ENCODE measurements at regions not wholly inside any gene's neighbourhood (a gene's known extent, or its start where the extent isn't known, plus 50 kb on each side); places are given as distances from the start of the nearest gene placed in this dataset.
A peak's percentile ranks its signal among the peaks of the same experiment; 100 is the strongest.
"Not testable (repeated sequence)": the region's sequence is repeated elsewhere in the genome, so short reads cannot be mapped to it uniquely, and the experiment has no call there.

DNA sequence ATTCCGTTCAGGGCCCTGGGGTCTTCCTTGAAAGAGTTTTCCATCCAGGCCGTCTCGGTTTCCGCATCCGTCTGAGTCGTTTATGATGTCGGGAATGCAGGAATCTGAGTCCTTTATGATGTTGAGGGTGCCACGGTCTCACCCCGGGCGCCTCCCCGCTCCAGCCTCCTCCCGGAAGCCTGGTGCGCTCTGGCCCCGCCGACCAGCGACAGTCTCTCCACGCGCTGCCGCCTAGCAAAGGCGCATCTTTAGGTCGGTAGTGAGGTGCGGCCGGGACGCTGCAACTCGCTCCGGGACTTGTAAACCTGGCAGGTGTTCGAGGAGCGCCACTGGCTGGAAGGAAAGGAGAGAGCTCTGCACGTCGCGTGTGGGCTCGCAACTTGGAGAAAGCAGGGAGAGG lies 132.6 kb downstream of the FAM72C start:
- DNase-seq (ENCODE audit: low spot score), result not testable (repeated sequence)

DNA sequence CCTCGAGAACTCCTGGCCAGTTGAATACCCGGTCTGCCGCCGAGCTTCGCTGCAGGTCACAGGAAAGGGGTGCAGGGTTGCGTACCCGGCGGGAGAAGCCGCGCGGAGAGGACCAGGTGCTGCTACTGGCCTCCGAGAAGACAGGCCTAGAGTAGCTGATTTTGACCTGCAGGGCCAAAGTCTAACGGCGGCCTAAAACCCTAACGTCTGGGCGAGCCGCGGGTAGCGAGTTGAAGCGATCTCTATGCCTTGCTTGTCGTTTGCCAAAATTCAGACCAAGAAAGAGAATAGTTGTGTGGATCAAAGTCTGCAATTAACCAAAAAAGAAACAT lies 133.2 kb downstream of the FAM72C start:
- not testable (repeated sequence) for DNase-seq (ENCODE audit: low spot score)

DNA sequence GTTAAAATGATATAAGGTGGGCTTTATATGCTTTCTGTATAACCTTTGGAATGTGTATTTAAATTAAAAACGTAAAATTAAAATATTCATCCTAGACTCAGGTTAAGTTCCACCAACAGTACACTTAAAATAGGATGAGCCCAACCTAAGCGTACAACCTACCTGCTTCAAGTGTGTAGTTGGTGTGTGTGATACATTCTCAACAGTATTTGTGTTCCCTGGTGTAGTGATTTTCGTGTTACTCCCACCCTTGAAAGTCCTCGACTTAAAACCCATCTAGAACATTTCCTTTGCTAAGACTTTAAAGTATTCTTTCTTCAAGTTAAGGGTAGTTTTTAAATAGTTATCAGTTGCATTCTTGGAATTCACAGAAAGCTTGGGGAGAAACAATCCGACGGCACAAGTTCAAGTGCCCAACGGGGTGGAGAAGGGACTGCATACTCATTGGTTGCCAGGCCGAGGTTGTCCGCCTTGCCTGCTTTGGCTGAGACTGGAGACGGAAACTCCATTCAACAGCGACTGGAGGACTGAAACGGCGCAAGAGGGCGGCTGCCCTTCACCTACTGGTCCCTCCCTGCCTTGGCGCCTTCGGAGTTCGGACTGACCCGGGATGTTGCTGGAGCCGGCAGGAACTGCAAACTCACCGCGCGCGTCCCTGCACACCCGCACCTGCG lies 133.7 kb downstream of the FAM72C start:
- not testable (repeated sequence) for DNase-seq (ENCODE audit: low spot score)

DNA sequence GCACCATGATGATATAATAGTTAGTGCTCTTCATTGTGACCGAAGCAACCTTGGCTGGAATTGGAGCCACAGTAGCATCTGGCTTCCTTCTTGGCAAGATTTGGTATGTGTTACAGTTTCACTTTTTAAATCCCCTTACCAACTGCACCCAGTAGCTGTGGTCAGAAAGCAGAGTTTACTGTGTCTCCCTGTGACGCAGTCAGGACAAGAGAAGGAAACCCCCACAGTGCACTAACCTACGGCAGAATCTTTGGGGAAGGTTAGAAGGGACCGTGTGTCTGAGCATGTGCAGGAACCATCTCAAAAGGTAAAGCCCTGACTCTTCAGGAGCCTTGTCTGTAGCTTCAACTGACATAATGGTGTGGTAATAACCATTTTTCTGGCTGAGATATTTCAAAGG lies 138.4 kb downstream of the FAM72C start:
- DNase-seq (ENCODE audit: low spot score), result not testable (repeated sequence)

DNA sequence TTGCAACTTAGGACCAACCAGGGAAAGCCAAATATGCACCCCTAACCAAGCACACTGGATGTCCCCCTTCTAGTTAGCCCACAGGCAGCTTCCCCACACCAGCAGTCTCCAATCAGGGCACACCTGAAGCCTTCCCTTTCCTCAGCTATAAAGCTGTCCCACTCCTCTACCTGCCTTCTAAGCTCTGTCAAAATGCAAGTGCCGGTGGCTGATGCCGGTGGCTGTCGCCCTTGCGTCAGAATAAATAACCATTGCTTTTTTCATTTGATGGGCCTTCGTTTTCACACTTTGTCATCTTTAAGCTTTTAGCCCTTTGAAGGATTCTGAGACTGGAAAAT lies 139.4 kb downstream of the FAM72C start:
- not testable (repeated sequence) for DNase-seq (ENCODE audit: low spot score)

DNA sequence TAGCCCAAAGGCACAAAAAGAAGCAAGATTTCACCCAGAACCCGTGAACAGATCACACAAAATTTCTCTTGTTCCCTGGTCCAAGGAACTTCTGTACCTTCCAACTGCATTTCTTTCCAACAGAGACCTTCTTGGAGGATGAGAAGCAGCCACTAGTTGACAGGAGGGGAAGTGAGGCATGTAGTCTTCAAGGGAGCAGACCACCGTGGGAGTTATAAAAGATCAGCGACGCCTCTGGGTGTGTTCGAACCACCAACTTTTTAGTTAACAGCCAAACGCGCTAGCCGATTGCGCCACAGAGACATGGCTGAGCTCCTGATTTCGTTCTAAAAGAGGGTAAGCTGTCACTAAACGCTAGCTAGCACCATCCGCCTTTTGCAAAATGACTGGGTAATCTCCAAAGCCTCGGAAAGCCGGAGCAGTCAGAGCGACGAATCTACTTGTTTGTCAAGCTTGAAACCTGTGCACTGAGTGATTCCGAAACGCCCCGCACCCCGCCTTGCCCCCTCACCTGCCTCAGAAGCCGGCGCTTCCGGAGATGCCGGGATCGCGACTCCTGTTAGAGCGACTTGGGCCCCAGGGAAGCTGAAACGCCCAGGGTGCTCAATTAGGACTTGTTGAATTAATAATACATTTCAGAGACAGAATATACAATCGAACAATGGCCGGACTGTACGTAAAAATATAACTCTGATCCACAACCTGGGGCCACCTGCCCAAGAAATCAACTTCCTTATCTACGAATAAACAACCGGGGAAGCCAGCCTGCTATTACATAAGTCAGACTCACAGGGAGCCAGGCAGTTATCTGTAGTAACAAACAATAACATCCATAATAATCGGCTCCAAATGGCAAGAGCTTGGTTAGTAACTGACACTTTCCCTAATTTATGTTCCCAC lies 140.1 kb downstream of the FAM72C start:
- not testable (repeated sequence) for DNase-seq (ENCODE audit: low spot score)

DNA sequence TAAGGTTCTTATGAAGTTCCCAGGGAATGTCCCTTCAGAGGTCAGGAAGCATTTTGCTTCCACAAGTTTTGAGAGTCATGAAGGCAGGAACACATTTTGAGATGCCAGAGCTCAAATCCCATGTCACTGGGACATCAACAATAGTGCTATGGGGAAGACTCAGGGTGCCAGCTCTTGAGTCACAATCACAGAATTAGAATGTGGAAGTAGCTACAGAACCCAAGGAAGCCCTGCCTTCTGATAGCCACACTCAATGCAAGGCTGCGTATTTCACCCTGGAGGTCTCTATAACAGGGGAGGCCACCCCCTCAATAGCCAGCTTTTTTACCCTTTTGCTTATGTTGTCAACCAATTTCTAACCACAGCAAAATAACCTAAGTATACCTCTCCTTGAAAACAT lies 145.6 kb downstream of the FAM72C start:
- not testable (repeated sequence) for DNase-seq (ENCODE audit: low spot score)

DNA sequence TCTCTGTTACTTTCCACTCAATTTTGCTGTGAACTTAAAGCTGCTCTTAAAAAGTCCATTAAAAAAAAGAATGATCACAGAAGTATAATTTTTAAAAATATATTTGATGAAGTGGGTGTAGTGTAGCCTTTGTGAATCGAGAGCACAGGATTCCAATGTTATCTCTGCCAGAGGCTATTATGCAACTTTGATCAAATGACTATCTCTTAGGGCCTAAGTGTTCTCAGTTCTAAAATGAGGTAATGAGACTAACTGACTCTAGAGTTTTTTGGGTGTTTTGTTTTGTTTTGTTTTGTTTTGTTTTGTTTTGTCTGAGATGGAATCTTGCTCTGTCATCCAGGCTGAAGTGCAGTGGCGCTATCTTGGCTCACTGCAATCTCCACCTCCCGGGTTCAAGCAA lies 147.5 kb downstream of the FAM72C start:
- not testable (repeated sequence) for DNase-seq (ENCODE audit: low spot score)

DNA sequence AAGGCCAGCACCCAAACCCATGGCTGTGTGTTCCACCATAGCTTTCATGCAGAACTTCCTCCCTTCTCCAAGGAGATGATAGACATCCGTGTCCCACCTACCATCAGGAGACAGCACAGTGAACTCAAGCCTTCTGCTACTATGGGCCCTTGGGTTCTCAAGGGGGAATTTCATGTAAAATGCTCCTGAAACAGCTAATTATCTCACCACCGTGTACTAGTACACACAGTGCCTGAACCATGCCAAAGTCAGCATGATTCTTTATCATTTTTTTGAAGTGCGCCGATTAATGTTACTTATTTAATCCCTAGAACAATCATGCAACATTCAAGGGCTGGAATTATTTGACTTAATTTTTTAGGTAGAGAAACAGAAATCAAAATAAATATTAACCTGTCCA lies 151.7 kb downstream of the FAM72C start:
- not testable (repeated sequence) for DNase-seq (ENCODE audit: low spot score)

DNA sequence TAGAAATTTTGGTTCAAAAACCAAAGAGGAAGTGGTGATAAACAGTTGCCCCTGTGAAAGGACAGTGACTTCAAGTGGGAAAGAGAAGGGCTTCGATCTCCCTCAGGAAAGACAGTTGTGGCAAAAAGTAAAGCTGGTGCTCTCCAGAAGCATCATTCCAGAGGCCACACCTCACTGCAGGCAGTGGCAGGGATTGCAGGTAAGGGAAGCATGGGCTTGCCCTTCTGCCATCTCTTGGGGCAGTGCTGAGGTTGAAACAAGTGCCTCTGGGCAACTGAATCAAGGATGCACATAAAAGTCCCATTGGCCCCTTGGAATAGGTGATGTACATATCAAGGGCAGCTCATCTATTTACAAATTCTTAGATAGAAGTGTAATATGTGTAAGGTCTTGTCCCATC lies 155.4 kb downstream of the FAM72C start:
- DNase-seq (ENCODE audit: low spot score), result not testable (repeated sequence)

DNA sequence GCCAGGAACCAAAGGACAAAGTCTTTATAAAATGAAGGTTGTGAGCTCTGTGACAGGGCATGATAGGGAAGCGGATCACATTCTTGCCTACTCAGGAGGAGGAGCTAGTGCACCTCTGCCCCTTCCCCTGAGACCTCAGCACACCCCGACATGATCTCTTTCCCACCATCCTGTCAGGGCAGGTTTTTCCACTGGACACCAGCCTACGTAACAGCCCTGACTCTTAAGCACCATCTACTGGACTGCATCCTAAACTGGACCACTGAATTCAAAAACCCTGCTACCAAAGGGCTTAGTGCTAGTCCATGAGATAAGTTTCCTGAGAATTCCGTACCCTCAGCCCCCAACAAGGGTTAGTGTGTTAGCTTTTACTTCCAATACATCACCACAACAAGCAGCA lies 166.4 kb downstream of the FAM72C start:
- DNase-seq (ENCODE audit: low spot score), result not testable (repeated sequence)

DNA sequence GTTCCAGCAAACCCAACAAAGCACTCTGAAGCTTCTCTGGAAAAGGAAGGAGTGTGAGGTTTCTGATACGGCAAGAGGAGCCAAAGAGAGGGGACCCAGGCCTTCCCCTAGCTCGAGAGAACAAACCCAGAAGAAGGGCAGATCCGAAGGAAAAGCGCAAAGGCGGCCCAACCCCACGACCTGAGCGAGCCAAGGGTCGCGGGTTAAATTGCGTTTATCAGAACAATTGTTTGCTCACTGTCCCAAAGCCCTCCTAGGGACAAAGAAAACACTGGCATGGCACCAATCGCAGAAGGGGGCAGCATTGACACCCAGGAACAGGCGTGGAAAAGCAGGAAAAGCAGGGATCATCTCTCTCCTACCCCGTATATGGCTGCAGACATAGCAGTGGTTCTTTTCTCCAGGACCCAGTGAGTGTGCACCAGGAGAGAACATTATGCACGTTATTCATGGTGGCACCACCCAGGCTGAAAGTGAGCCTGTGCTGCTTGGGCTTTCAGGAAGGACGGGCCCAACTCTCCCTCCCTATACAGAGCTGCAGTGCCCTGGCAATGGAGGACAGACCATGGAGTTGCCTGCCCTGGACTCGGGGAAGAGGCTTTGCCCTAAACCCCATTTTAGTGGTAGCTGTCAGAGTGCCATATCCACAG lies 167.0 kb downstream of the FAM72C start:
- DNase-seq (ENCODE audit: low spot score), result not testable (repeated sequence)

DNA sequence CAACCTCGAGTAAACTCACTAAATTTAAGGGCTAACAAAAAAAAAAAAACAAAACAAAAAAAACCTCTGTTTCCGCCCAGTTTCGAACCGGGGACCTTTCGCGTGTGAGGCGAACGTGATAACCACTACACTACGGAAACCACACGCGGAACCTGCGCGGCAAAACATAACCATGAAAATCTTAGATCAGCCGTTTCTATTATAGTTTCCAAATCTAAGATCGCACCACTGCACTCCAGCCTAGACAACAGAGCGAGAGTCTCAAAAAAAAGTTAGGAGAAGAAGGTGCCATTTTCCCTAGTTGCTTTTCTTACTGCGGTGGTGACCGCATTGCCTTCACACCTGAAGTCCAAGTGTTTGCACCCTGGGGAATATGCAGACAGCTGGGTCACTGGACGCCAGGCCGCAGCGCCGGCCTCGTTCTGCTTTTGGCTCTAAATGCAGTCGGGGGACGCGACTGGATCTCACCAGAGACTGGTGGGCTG lies 167.8 kb downstream of the FAM72C start:
- DNase-seq (ENCODE audit: low spot score), result peak; percentile 1

DNA sequence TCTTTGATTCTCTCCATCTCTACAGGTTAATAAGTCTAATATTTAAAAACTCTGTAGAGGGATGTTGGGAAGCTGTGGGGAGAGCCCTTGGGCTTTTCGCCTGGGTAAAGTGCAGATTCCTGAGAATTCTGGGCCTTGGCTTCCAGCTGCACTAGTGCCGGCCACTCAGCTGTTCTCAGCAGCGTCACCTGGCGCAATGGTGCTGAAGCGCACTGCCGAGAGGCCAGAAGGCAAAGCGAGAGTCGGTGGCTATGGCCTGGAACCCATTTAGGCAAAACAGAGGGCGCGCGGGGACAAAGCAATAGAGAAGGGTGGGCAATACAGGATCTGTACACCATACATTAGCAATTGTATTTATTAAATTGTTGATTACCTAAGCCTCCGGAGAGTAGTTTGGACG lies 168.7 kb downstream of the FAM72C start:
- not testable (repeated sequence) for DNase-seq (ENCODE audit: low spot score)

DNA sequence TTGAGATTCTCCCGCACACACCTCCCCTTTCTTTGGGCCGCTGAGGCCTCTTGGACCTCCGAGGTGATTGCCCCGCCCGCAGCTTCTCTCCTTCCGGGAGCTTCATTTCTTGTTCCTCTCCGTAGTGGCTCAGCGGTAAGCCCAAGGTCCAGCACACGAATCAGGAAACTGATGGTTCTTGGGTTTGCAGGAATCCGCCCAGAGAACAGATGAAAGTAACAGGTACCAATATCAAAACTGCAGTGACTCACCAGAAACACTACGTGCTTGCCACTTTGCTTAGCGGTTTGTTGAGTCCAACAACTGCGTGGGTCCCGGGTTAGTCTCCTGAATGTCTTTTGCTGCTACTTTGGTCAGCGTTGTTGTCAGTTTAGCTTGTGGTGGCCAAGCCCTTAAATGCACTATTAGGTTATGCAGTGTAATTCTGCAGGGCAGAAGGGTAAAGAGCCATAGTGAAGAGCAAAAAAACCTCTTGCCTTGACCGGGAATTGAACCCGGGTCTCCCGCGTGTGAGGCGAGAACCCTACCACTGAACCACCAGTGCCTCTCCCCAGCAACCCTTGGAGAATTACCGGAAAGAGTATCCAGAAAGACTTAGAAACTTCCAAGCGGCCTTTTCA lies 172.1 kb downstream of the FAM72C start:
- not testable (repeated sequence) for DNase-seq (ENCODE audit: low spot score)

DNA sequence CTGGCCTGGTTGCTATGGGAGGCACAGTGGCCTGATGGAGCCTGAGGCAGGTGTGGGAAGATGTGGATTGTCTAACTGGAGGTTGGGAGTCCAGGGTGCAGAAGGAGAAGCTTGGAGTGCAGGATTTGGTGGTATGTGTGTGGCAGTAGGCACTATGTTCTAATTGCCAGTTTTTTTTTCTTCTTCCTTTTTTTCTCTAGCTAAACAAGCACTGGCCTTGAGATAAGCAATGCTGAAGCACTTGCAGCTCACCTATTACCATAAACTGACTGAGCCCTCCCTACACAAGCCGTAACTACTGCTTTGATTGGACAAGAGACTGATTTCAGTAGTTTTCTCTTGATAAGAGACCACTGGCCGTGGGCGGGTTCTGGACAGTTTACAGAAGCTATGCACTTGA lies 175.4 kb downstream of the FAM72C start:
- not testable (repeated sequence) for DNase-seq (ENCODE audit: low spot score)

DNA sequence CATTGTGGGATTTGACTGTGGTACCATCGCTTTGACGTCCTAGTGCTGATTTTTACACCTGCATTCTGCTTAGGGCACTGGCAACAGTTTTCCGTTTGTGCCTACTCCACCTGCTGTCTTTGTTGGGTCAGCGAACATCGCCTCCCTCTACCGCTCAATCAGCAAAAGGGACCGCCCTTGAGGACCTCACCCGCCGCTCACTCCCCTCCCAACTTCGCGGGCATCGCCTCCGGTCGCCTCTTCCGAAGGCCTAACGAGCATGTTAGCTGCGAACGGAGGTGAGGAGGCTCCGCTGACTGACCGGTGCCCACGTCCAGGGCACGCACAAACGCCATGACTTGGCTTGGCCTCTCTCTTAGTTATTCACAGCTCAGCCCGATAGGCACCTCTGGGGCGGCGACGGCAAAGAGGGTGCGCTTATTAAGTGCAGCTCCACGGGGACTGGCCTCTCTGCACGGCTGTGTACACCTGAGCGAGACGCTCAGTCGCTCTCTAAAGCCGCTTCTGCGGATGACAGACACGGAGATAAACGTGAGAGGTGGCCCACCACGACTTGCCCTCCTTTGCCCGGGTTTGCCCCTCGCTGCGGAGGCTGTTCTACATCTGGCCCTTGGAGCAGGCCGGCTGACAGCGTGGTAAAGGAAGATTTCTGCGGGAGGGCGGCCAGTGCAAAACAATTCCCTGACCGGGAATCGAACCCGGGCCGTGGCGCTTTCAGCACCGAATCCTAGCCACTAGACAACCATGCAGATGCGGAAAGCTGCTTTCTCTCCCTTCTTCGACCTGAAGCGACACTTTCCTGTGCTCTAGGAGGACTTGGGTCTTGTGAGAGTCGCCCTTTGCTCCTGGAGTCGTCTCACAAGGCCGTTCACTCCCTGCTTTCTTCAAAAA lies 179.5 kb downstream of the FAM72C start:
- not testable (repeated sequence) for DNase-seq (ENCODE audit: low spot score)

DNA sequence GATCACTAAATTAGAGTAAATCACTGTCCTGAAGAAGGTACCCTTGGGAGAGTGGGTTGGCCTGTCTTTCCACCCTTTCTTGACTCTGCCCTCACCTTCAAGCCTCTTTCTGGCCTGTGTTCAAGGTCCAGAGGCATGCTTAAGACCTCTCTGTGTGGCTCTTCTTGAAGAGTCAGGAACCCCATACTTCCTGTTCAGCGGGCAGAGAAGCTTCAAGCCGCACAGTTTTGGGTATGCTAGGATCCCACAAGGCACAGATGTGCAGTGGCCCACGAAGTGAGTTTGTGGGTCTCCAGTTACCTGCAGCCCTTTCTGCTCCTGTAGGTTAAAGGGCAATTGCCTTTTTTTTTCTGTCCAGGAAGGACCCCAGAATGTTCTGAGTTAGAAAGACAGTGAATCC lies 185.4 kb downstream of the FAM72C start:
- not testable (repeated sequence) for DNase-seq (ENCODE audit: low spot score)

DNA sequence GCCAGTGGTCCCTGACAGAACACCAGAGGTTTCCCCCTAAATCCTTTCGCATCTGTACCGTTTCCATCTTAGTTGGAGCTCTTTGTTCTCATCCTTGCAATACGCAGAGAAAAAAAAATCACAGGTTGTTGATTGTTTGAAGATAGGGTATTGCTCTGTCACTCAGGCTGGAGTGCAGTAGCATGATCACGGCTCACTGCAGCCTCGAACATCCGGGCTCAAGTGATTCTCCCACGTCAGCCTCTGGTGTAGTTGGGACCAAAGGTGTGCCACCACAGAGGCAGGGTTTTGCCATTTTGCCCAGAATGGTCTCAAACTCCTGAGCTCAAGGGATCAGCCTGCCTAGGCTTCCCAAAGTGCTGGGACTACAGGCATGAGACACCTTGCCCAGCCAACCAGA lies 185.9 kb downstream of the FAM72C start:
- not testable (repeated sequence) for DNase-seq (ENCODE audit: low spot score)

DNA sequence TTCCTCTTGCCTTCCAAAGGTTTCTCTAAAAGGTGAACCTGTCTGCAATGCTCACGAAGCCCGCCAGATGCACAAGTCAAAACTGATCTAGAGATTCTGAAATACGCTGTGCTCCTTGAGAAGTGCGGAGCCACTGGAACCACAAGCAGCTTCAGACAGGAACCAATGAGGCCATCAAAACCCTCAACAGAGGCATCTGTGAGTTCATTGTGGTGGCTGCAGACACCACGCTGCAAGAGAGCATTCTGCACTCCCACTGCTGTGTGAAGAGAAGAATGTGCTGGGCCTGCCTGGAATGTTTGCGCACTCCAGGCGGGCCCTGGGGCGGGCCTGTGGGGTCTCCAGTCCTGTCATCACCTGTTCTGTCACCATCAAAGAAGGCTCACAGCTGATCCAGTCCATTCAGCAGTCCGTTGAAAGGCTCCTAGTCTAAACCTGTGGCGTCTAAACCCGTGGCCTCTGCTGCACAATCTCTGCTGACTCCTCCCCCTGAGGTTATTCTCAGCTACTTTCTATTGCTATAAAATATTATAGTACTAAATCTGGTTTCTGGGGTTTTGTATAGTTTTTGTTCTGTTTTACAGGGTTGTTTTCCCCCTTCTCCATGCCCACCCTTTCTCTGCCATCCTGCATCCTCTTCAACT lies 187.4 kb downstream of the FAM72C start:
- not testable (repeated sequence) for DNase-seq (ENCODE audit: low spot score)

DNA sequence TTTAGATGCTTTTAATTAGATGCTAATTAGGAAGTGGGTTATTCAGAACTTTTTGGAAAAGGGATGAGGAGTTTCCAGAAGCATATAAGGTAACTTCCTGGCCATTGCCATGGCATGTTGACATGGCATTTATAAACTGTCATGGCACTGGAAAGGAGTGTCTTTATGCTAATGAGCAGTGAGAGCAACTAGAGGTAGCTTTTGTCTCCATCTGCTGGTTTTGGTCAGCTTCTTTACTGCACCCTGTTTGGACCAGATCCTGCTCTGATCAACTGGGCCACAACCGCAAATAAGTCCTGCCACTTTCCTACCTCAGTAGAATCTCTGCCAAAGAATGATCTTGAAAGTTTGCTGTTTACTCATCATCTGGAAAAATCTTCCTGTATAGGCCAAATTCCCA lies 193.6 kb downstream of the FAM72C start:
- DNase-seq (ENCODE audit: low spot score), result not testable (repeated sequence)

Measured in Ammon's horn (tissue), 1 donor.